MM.1S (cell line): ENCODE measurements at regions not wholly inside any gene's neighbourhood (a gene's known extent, or its start where the extent isn't known, plus 50 kb on each side); places are given as distances from the start of the nearest gene placed in this dataset.

Source experiments
- CTCF ChIP-seq: fragments of 300-600 bp; sonication (generic); IDR thresholded peaks from 2 replicates; pipeline ENCODE4 v1.5.1; 2016; ENCODE audit warnings: antibody characterized with exemption, low read length, mixed read lengths
- EZH2phosphoT487 ChIP-seq: fragments of 300-600 bp; sonication (generic); IDR thresholded peaks from 2 replicates; pipeline ENCODE4 v1.6.1; 2018; ENCODE audit warnings: antibody characterized with exemption, low read length

- TF ChIP-seq EZH2phosphoT487 (no peak), CTCF (no peak)
These were observed 464.1 kb downstream of the NTRK3 start for GRCh38 chr15:87792250-87793040.
